HG03175 (cell line): ENCODE measurements at regions not wholly inside any gene's neighbourhood (a gene's known extent, or its start where the extent isn't known, plus 50 kb on each side); places are given as distances from the start of the nearest gene placed in this dataset.
"Not testable (repeated sequence)": the region's sequence is repeated elsewhere in the genome, so short reads cannot be mapped to it uniquely, and the experiment has no call there.

ENCODE experiments used
- ATAC-seq: cut with Tn5 transposase; IDR thresholded peaks from one replicate; pipeline ENCODE4 v1.9.1; 2021; ENCODE audit warnings: mild to moderate bottlenecking, moderate library complexity; ENCODE audit not compliant: unreplicated experiment

GRCh38 chr1:182003953-182004586, 57.4 kb downstream of the ZNF648 start:
- no peak for ATAC-seq

- ATAC-seq: no peak
Measured at GRCh38 chr1:182003025-182003725, 58.3 kb downstream of the ZNF648 start.

DNA sequence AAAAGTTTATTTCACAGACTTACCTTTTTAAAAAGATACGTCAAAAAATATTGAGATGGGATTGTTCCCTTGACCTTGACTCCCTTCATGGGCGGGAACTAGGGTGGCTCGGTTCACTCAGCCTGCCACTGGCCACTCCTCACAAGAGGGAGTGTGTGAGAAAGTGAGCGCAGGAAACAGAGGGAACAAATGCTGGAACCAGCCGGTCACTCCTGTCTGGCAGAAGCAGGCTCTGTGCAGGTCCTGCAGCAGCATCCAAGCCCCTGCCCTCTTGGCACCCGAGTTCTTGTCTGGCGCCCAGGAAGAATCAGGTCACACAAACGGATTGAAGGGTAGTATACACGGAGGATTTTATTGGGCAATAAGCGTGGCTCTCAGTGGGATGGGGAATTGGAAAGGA, 58.9 kb downstream of the ZNF648 start:
- ATAC-seq: no peak

DNA sequence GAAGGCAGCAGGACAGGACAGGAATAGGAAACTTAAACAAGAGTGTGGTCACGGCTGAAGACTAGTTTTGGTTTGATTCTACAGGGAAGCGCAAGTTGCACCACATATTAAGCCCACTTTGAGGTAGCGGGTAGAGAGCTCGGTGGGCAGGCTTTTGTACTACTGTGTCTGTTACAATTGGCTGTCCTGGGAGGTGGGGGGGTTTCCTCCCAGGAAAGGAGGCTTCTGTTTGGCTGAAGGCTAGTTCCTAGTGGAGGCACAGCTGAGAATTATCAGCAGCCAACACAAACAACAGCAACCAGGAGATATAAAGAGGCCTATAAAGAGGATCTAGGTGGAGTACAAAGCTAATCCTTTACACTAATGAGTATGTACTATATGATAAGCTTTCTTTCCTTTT, 62.7 kb downstream of the ZNF648 start:
- ATAC-seq: no peak

GRCh38 chr1:181992072-181992471, 69.4 kb downstream of the ZNF648 start:
- ATAC-seq: no peak

DNA sequence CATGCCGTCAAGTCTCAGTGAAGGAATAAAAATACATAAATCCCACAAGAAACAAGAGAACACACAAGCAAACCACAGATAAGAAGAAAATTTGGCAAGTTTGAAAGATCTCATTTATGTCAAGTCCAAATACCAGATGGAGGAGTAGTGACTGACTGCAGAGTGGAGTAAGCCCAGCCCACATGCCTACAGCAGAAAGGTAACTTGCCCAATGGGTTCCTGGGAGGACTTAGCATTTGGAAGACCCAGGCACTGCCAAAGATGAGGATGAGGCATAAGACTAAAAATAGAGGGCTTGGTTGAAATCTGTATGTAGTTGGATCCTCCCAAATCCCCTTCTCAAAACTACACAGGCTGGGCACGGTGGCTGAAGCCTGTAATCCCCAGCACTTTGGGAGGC, 70.8 kb downstream of the ZNF648 start:
- no peak for ATAC-seq

- no peak for ATAC-seq
Measured at GRCh38 chr1:181989261-181989920, 72.1 kb downstream of the ZNF648 start.

- no peak for ATAC-seq
Measured at GRCh38 chr1:181987996-181988395, 73.5 kb downstream of the ZNF648 start.

- ATAC-seq: no peak
Measured at GRCh38 chr1:181987334-181987895, 74.1 kb downstream of the ZNF648 start.

- ATAC-seq: no peak
Measured at GRCh38 chr1:181986907-181987305, 74.6 kb downstream of the ZNF648 start.

DNA sequence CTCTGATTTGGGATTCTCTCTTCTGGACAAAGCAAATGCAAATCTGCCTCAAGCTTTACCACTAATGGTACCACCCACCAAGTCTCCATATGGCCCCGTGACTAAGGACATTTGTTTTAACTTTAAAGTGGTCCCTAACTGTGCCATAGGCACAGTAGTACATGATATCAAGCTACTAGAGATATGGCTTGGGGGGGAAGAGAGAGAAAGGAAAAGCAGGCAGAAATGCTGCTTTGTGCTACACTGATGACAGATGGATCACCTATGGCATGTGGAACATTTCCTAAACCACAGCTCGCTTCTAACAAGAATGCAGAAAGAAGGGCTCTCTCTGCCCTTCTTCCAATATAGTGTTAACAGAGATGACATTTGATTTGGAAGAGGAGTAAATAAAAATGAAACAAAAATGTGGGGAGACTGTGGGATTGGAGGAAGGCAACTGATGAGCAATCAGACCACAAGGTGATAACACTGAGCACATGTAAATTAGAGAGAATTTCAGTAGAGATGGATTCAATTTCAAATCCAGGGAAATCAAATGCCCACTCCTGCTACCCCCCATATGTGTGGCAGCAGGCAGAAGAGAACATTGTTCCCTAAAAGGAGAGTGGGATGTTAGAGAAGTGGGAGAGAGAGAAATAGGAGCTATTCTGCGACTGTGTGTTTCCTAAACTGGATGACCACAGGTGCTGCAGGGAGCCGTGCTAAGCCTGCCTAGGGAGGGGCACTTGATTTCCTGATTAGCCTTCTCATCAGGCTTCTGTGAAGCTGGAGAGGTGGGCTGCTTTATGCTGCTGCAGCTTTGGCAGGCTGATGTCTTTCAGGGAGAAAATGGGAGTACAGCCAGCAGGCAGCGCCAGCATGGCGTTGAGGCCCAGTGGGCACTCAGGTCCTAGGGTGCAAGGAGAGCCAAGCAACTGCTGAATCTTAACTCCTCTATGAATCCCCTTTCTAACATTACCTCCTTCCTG, 75.3 kb downstream of the ZNF648 start:
- no peak for ATAC-seq

DNA sequence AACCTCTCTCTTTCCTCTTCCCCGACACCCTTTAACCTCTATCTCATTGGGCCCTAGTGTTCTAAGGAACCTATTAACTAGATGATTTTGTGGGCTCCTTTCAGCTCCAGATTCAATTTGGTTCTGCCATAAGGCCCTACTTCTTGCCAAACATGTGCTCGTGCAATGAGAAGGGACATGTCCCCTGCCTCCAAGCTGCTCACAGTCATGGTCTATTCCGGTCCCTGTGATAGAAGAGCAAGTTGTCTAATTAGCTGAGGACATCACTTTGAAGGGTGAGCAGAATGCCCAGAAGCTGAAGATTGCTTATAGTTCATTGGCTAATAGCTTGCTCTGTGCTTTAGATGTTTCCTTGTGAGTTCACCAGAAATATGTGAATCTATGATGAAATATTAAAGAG, 76.2 kb downstream of the ZNF648 start:
- no peak for ATAC-seq

GRCh38 chr1:181984006-181984405, 77.5 kb downstream of the ZNF648 start:
- no peak for ATAC-seq

- no peak for ATAC-seq
Measured at GRCh38 chr1:181981821-181982220, 79.7 kb downstream of the ZNF648 start.

DNA sequence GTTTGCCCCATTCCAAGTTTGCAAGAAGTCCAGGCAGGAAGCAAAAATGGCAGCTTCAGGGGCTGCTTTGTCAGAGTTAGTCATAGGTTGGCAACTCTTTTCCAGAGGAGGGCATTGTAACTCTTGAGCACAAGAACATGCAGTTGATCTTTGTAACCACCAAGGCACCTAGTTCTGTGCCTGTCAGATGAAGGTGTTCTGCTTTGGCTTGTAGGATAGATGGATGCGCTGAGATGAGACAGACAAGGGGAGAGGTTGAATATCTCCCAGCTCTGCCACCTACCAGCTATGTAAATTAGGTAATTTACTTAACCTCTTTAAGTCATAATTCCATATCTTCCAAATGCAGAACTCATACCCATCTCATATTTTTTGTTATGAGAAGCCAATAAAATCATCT, 89.3 kb downstream of the ZNF648 start:
- no peak for ATAC-seq

DNA sequence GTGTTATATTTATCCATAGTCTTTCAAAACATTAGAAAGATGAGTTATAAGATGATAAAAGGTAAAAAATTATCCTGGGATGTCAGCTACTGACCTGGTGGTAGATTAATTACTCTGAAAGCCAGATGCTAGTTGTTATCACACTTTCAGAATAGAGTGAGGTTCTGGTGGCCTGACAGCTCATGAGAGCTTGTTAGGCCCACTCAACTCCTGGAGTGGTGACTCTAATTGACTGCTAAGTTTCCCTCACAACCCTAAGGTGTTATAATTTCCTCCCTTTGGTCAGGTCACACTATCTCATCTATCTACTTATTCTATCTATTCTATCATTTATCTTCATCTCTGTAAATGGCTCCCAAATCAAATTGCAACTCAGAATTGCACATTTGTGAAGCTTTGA, 90.1 kb downstream of the ZNF648 start:
- no peak for ATAC-seq

- ATAC-seq: no peak
Measured at GRCh38 chr1:181969902-181970301, 91.6 kb downstream of the ZNF648 start.

DNA sequence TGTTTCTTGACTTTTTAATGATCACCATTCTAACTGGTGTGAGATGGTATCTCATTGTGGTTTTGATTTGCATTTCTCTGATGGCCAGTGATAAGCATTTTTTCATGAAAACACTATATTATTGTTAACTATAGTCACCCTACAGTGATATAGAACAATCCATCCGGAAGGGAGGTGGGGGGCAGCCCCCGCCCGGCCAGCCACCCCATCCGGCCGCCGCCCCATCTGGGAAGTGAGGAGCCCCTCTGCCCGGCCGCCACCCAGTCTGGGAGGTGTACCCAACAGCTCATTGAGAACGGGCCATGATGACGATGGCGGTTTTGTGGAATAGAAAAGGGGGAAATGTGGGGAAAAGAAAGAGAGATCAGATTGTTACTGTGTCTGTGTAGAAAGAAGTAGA, 106.8 kb downstream of the ZNF648 start:
- not testable (repeated sequence) for ATAC-seq

DNA sequence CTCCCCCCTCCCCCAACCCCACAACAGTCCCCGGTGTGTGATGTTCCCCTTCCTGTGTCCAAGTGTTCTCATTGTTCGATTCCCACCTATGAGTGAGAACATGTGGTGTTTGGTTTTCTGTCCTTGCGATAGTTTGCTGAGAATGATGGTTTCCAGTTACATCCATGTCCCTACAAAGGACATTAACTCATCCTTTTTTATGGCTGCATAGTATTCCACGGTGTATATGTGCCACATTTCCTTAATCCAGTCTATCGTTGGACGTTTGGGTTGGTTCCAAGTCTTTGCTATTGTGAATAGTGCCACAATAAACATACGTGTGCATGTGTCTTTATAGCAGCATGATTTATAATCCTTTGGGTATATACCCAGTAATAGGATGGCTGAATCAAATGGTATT, 107.3 kb downstream of the ZNF648 start:
- ATAC-seq: not testable (repeated sequence)

DNA sequence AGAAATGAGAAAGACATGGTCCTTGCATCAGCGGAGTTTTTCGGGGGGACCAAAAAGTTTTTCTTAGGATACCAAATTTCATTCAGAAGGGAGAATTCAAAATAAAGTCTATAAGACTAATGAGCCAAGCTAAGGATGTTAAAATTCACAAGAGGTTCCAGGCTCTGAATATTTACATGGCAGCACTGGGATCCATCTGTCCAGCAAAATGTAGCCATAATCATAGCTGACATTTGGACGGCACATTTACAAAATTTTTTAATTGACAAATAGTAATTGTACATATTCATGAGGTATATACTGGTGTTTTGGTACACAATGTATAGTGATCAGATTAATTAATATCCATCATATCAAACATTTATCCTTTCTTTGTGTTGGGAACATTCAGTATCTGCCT, 107.9 kb downstream of the ZNF648 start:
- ATAC-seq: no peak

DNA sequence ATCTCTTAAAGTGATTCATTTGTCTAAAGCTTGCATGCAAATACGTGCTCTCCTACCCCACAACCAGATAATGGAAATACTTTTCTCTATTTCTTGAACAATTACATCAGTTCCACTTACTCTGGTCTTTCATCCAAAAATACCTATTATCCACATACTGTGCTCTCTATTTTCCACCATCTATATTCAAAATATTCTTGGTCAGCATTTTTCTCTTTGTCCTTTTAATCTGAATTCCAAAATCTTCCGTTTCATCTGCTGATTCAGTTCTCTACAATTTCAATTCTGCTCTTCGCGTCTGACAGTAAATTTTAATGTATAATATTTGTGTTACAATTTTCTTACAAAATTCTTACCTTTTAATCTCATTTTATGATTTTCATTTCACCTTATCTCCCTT, 110.3 kb downstream of the ZNF648 start:
- ATAC-seq: no peak
